ENCODE measurements at regions not wholly inside any gene's neighbourhood (a gene's known extent, or its start where the extent isn't known, plus 50 kb on each side); places are given as distances from the start of the nearest gene placed in this dataset.
"Not testable (repeated sequence)": the region's sequence is repeated elsewhere in the genome, so short reads cannot be mapped to it uniquely, and the experiment has no call there.

GRCh38 chr7:153410997-153411642 is 641.1 kb upstream of the DPP6 start:
- CTCF ChIA-PET, H3K4me3 Mint-ChIP-seq, H3K36me3 Mint-ChIP-seq, H3K27me3 Mint-ChIP-seq, H3K27ac Mint-ChIP-seq, H3K4me1 Mint-ChIP-seq, ATAC-seq, DNase-seq: not testable (repeated sequence)
- H3K9me3 Mint-ChIP-seq (ENCODE audit: low read depth): peaks cover 22% of the 10 kb centered on the region

GRCh38 chr7:153412114-153412823 is 639.9 kb upstream of the DPP6 start:
- H3K27ac Mint-ChIP-seq, H3K36me3 Mint-ChIP-seq, ATAC-seq, H3K27me3 Mint-ChIP-seq, CTCF ChIA-PET, DNase-seq, H3K4me1 Mint-ChIP-seq, H3K4me3 Mint-ChIP-seq: not testable (repeated sequence)
- peaks cover 22% of the 10 kb centered on the region for H3K9me3 Mint-ChIP-seq (ENCODE audit: low read depth)

- H3K27ac Mint-ChIP-seq, H3K36me3 Mint-ChIP-seq, DNase-seq, H3K4me1 Mint-ChIP-seq, ATAC-seq, H3K27me3 Mint-ChIP-seq, H3K4me3 Mint-ChIP-seq, CTCF ChIA-PET: not testable (repeated sequence)
- H3K9me3 Mint-ChIP-seq (ENCODE audit: low read depth): peaks cover 22% of the 10 kb centered on the region
Observed at GRCh38 chr7:153412824-153413198, 639.4 kb upstream of the DPP6 start.

- Mint-ChIP-seq H3K36me3 (peaks cover 3% of the 10 kb centered on the region), H3K4me3 (no peak overlapping the region), H3K4me1 (no peaks in the 10 kb centered on the region), H3K27ac (no peak overlapping the region), H3K27me3 (no peaks in the 10 kb centered on the region), H3K9me3 (ENCODE audit: low read depth) (peaks cover 22% of the 10 kb centered on the region)
- ATAC-seq: no peak
- DNase-seq: no peak
- CTCF ChIA-PET: no interaction called here
Observed at GRCh38 chr7:153413199-153413539, 639.0 kb upstream of the DPP6 start.

- Mint-ChIP-seq H3K4me1 (no peaks in the 10 kb centered on the region), H3K27me3 (no peaks in the 10 kb centered on the region), H3K4me3 (no peak overlapping the region), H3K36me3 (peaks cover 3% of the 10 kb centered on the region), H3K27ac (no peak overlapping the region), H3K9me3 (ENCODE audit: low read depth) (peaks cover 22% of the 10 kb centered on the region)
- CTCF ChIA-PET: no interaction called here
- no peak for ATAC-seq
- DNase-seq: no peak
Observed at GRCh38 chr7:153413540-153414287, 638.5 kb upstream of the DPP6 start.

- H3K27ac Mint-ChIP-seq: no peak overlapping the region
- DNase-seq: no peak
- peaks cover 3% of the 10 kb centered on the region for H3K36me3 Mint-ChIP-seq
- H3K9me3 Mint-ChIP-seq (ENCODE audit: low read depth): peaks cover 22% of the 10 kb centered on the region
- H3K27me3 Mint-ChIP-seq: no peaks in the 10 kb centered on the region
- no peak overlapping the region for H3K4me3 Mint-ChIP-seq
- no peak for ATAC-seq
- no peaks in the 10 kb centered on the region for H3K4me1 Mint-ChIP-seq
- CTCF ChIA-PET: no interaction called here
Observed at GRCh38 chr7:153414288-153414629, 637.9 kb upstream of the DPP6 start.

- DNase-seq (no peak), ATAC-seq (no peak)
- H3K27me3 Mint-ChIP-seq: no peaks in the 10 kb centered on the region
- peaks cover 3% of the 10 kb centered on the region for H3K36me3 Mint-ChIP-seq
- no peak overlapping the region for H3K4me3 Mint-ChIP-seq
- H3K4me1 Mint-ChIP-seq: no peaks in the 10 kb centered on the region
- H3K27ac Mint-ChIP-seq: no peak overlapping the region
- peaks cover 22% of the 10 kb centered on the region for H3K9me3 Mint-ChIP-seq (ENCODE audit: low read depth)
- CTCF ChIA-PET: no interaction called here
Observed at GRCh38 chr7:153415632-153416031, 636.6 kb upstream of the DPP6 start.

GRCh38 chr7:153422291-153423209 is 629.6 kb upstream of the DPP6 start:
- no peaks in the 10 kb centered on the region for H3K9me3 Mint-ChIP-seq (ENCODE audit: low read depth)
- H3K27me3 Mint-ChIP-seq: no peaks in the 10 kb centered on the region
- H3K4me3 Mint-ChIP-seq: no peak overlapping the region
- ATAC-seq: no peak
- no peak overlapping the region for H3K27ac Mint-ChIP-seq
- DNase-seq: no peak
- CTCF ChIA-PET: no interaction called here
- no peaks in the 10 kb centered on the region for H3K4me1 Mint-ChIP-seq
- no peaks in the 10 kb centered on the region for H3K36me3 Mint-ChIP-seq

- H3K27ac Mint-ChIP-seq: no peak overlapping the region
- no peaks in the 10 kb centered on the region for H3K9me3 Mint-ChIP-seq (ENCODE audit: low read depth)
Observed at GRCh38 chr7:153423210-153423590, 629.0 kb upstream of the DPP6 start.

GRCh38 chr7:153430931-153431330 is 621.3 kb upstream of the DPP6 start:
- no peaks in the 10 kb centered on the region for H3K27me3 Mint-ChIP-seq
- ATAC-seq: no peak
- no peak overlapping the region for H3K27ac Mint-ChIP-seq
- H3K4me1 Mint-ChIP-seq: no peaks in the 10 kb centered on the region
- CTCF ChIA-PET: no interaction called here
- no peak overlapping the region for H3K4me3 Mint-ChIP-seq
- no peaks in the 10 kb centered on the region for H3K36me3 Mint-ChIP-seq
- no peak for DNase-seq
- H3K9me3 Mint-ChIP-seq (ENCODE audit: low read depth): peaks cover 4% of the 10 kb centered on the region

More at GRCh38 chr7:153423210-153423590, 629.0 kb upstream of the DPP6 start:
- no peak for ATAC-seq
- Mint-ChIP-seq H3K36me3 (no peaks in the 10 kb centered on the region), H3K4me3 (no peak overlapping the region), H3K4me1 (no peaks in the 10 kb centered on the region), H3K27me3 (no peaks in the 10 kb centered on the region)
- CTCF ChIA-PET: no interaction called here
- DNase-seq: no peak

- Mint-ChIP-seq H3K36me3 (no peaks in the 10 kb centered on the region), H3K9me3 (ENCODE audit: low read depth) (peaks cover 4% of the 10 kb centered on the region), H3K27me3 (no peaks in the 10 kb centered on the region), H3K27ac (no peak overlapping the region), H3K4me1 (no peaks in the 10 kb centered on the region), H3K4me3 (no peak overlapping the region)
- CTCF ChIA-PET: no interaction called here
- DNase-seq (no peak), ATAC-seq (no peak)
Observed at GRCh38 chr7:153432063-153432462, 620.1 kb upstream of the DPP6 start.

- H3K27ac Mint-ChIP-seq: no peak overlapping the region
- H3K4me1 Mint-ChIP-seq: no peaks in the 10 kb centered on the region
- CTCF ChIA-PET: no interaction called here
- H3K27me3 Mint-ChIP-seq: no peaks in the 10 kb centered on the region
- no peaks in the 10 kb centered on the region for H3K36me3 Mint-ChIP-seq
- DNase-seq (no peak), ATAC-seq (no peak)
- H3K9me3 Mint-ChIP-seq (ENCODE audit: low read depth): peaks cover 4% of the 10 kb centered on the region
- no peak overlapping the region for H3K4me3 Mint-ChIP-seq
Observed at GRCh38 chr7:153433223-153433622, 619.0 kb upstream of the DPP6 start.

GRCh38 chr7:153440715-153441114 is 611.5 kb upstream of the DPP6 start:
- Mint-ChIP-seq H3K27ac (no peak overlapping the region), H3K36me3 (no peaks in the 10 kb centered on the region), H3K9me3 (ENCODE audit: low read depth) (peaks cover 6% of the 10 kb centered on the region), H3K4me3 (no peak overlapping the region), H3K4me1 (no peaks in the 10 kb centered on the region), H3K27me3 (no peaks in the 10 kb centered on the region)
- CTCF ChIA-PET: no interaction called here
- DNase-seq (no peak), ATAC-seq (no peak)

Data from activated CD8-positive, alpha-beta memory T cell treated with anti-CD3 and anti-CD28 coated beads, Interleukin-2, amount 10 ng/mL, durations not matched to agents 7 days and 5 days (primary cell).